LNCAP (cell line): ENCODE measurements at regions not wholly inside any gene's neighbourhood (a gene's known extent, or its start where the extent isn't known, plus 50 kb on each side); places are given as distances from the start of the nearest gene placed in this dataset.

Experiments
- CTCF ChIP-seq: fragments of 450-650 bp; IDR thresholded peaks from 2 replicates; pipeline ENCODE4 v1.5.1; 2017; ENCODE audit warnings: mild to moderate bottlenecking

- TF ChIP-seq CTCF, result no peak
Observed at GRCh38 chr12:60311940-60312339, 716.1 kb downstream of the SLC16A7 start.

- TF ChIP-seq CTCF, result no peak
Observed at GRCh38 chr12:60317361-60317760, 721.5 kb downstream of the SLC16A7 start.

- TF ChIP-seq CTCF, result no peak
Observed at GRCh38 chr12:60324746-60325145, 728.9 kb downstream of the SLC16A7 start.

- TF ChIP-seq CTCF, result no peak
Observed at GRCh38 chr12:60333461-60333860, 737.6 kb downstream of the SLC16A7 start.

- no peak for TF ChIP-seq CTCF
Observed at GRCh38 chr12:60335745-60336144, 739.9 kb downstream of the SLC16A7 start.

- TF ChIP-seq CTCF, result no peak
Observed at GRCh38 chr12:60337839-60338549, 742.2 kb downstream of the SLC16A7 start.

- no peak for TF ChIP-seq CTCF
Observed at GRCh38 chr12:60345442-60345841, 749.6 kb downstream of the SLC16A7 start.
